HUES48 (cell line): ENCODE measurements at regions not wholly inside any gene's neighbourhood (a gene's known extent, or its start where the extent isn't known, plus 50 kb on each side); places are given as distances from the start of the nearest gene placed in this dataset.
"Not testable (repeated sequence)": the region's sequence is repeated elsewhere in the genome, so short reads cannot be mapped to it uniquely, and the experiment has no call there.

ENCODE experiments used
- H3K27ac ChIP-seq: one replicate; pipeline ENCODE4 v1.7.0; 2013; ENCODE audit warnings: low read depth, low read length, inconsistent platforms
- H3K27me3 ChIP-seq: 2 replicates; pipeline ENCODE4 v1.6.1; 2013; ENCODE audit warnings: mild to moderate bottlenecking, low read length; ENCODE audit not compliant: control insufficient read depth, insufficient read depth
- H3K36me3 ChIP-seq: 2 replicates; pipeline ENCODE4 v1.6.1; 2013; ENCODE audit warnings: low read length; ENCODE audit not compliant: control insufficient read depth, insufficient read depth
- H3K4me1 ChIP-seq: 2 replicates; pipeline ENCODE4 v1.6.1; 2013; ENCODE audit warnings: mild to moderate bottlenecking, low read length; ENCODE audit not compliant: control insufficient read depth, insufficient read depth
- H3K4me3 ChIP-seq: 2 replicates; pipeline ENCODE4 v1.5.1; 2013; ENCODE audit warnings: mild to moderate bottlenecking, low read depth, low read length
- H3K9ac ChIP-seq: 2 replicates; pipeline ENCODE4 v1.6.1; 2013; ENCODE audit warnings: mild to moderate bottlenecking, low read depth, low read length, moderate library complexity
- H3K9me3 ChIP-seq: 2 replicates; pipeline ENCODE4 v1.6.1; 2013; ENCODE audit warnings: low read length; ENCODE audit not compliant: control insufficient read depth, insufficient read depth

- Histone ChIP-seq H3K36me3 (no peaks in the 10 kb centered on the region), H3K27ac (no peak overlapping the region), H3K9ac (no peak overlapping the region), H3K4me3 (no peak overlapping the region), H3K9me3 (no peaks in the 10 kb centered on the region), H3K27me3 (no peaks in the 10 kb centered on the region), H3K4me1 (no peaks in the 10 kb centered on the region)
These were observed 918.4 kb downstream of the SORCS3 start for GRCh38 chr10:105559333-105560097.

GRCh38 chr10:105550453-105550852 lies 909.4 kb downstream of the SORCS3 start:
- H3K4me1 ChIP-seq, H3K4me3 ChIP-seq, H3K9me3 ChIP-seq, H3K27ac ChIP-seq, H3K36me3 ChIP-seq, H3K27me3 ChIP-seq, H3K9ac ChIP-seq: not testable (repeated sequence)

GRCh38 chr10:105549731-105550130 lies 908.6 kb downstream of the SORCS3 start:
- Histone ChIP-seq H3K9ac (no peak overlapping the region), H3K4me3 (no peak overlapping the region), H3K27ac (no peak overlapping the region), H3K4me1 (no peaks in the 10 kb centered on the region), H3K27me3 (no peaks in the 10 kb centered on the region), H3K36me3 (no peaks in the 10 kb centered on the region), H3K9me3 (0 out of 2 replicates have a peak, but pooled peaks cover 3% of the 10 kb centered on the region)

GRCh38 chr10:105545101-105545500 lies 904.0 kb downstream of the SORCS3 start:
- H3K27ac ChIP-seq = no peak overlapping the region
- H3K27me3 ChIP-seq = no peaks in the 10 kb centered on the region
- no peaks in the 10 kb centered on the region for H3K36me3 ChIP-seq
- H3K4me3 ChIP-seq = no peak overlapping the region
- H3K9me3 ChIP-seq = 0 out of 2 replicates have a peak, but pooled peaks cover 3% of the 10 kb centered on the region
- H3K4me1 ChIP-seq = peaks cover 4% of the 10 kb centered on the region; the same call in 1 of the 2 replicates
- no peak overlapping the region for H3K9ac ChIP-seq

- H3K27me3 ChIP-seq = no peaks in the 10 kb centered on the region
- no peaks in the 10 kb centered on the region for H3K9me3 ChIP-seq
- H3K4me3 ChIP-seq = no peak overlapping the region
- no peak overlapping the region for H3K9ac ChIP-seq
- H3K4me1 ChIP-seq = peaks cover 22% of the 10 kb centered on the region
- H3K36me3 ChIP-seq = no peaks in the 10 kb centered on the region
- H3K27ac ChIP-seq = no peak overlapping the region
These were observed 899.3 kb downstream of the SORCS3 start for GRCh38 chr10:105540381-105540780.

DNA sequence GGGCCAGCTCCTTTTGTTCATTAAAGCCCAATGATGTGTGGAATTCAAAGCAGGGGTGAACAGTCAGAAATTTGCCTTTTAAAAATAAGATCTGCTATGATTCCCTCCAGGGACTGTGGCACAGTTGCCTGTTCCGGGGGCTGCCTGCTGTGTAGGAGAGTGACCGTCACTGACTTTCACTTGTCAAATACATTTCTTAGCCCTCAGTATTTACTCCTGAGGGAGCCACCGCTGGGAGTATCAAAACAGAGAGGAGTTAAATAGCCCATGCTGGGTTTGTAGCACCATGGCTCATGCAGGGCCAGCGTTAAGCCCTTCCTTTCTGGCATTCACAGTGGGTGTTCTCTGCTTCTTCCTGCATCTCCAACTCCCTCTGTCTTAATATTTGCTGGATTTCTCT lies 897.8 kb downstream of the SORCS3 start:
- Histone ChIP-seq H3K27me3 (no peaks in the 10 kb centered on the region), H3K9me3 (no peaks in the 10 kb centered on the region), H3K4me3 (no peak overlapping the region), H3K27ac (peak overlapping the region; percentile 40), H3K9ac (no peak overlapping the region), H3K36me3 (no peaks in the 10 kb centered on the region), H3K4me1 (peaks cover 22% of the 10 kb centered on the region)

GRCh38 chr10:105535478-105535877 lies 894.4 kb downstream of the SORCS3 start:
- H3K9ac ChIP-seq = no peak overlapping the region
- peaks cover 18% of the 10 kb centered on the region for H3K4me1 ChIP-seq
- no peak overlapping the region for H3K27ac ChIP-seq
- H3K4me3 ChIP-seq = no peak overlapping the region
- H3K27me3 ChIP-seq = no peaks in the 10 kb centered on the region
- H3K9me3 ChIP-seq = peaks cover 3% of the 10 kb centered on the region; the same call in 1 of the 2 replicates
- no peaks in the 10 kb centered on the region for H3K36me3 ChIP-seq

DNA sequence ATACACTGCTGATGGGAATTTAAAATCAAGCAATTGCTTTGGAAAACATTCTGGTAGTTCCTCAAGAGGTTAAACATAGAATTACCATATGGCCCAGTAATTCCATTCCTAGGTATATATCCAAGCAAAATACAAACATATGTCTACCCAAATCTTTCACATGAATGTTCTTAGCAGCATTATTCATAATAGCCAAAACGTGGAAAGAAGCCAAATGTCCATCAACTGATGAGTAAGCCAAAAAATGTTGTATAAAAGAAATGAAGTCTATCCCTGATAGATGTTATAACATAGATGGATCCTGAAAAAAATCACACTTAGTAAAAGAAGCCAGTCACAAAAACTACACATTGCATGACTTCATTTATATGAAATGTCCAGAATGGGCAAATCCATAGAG lies 893.0 kb downstream of the SORCS3 start:
- Histone ChIP-seq H3K9ac (no peak overlapping the region), H3K27ac (no peak overlapping the region), H3K9me3 (peaks cover 3% of the 10 kb centered on the region; the same call in 1 of the 2 replicates), H3K4me3 (no peak overlapping the region), H3K4me1 (peaks cover 11% of the 10 kb centered on the region), H3K27me3 (no peaks in the 10 kb centered on the region), H3K36me3 (no peaks in the 10 kb centered on the region)

- Histone ChIP-seq H3K4me3 (no peak overlapping the region), H3K9ac (no peak overlapping the region), H3K36me3 (no peaks in the 10 kb centered on the region), H3K27ac (no peak overlapping the region), H3K4me1 (0 out of 2 replicates have a peak, but pooled peaks cover 3% of the 10 kb centered on the region), H3K27me3 (no peaks in the 10 kb centered on the region), H3K9me3 (no peaks in the 10 kb centered on the region)
These were observed 875.4 kb downstream of the SORCS3 start for GRCh38 chr10:105516511-105516910.

DNA sequence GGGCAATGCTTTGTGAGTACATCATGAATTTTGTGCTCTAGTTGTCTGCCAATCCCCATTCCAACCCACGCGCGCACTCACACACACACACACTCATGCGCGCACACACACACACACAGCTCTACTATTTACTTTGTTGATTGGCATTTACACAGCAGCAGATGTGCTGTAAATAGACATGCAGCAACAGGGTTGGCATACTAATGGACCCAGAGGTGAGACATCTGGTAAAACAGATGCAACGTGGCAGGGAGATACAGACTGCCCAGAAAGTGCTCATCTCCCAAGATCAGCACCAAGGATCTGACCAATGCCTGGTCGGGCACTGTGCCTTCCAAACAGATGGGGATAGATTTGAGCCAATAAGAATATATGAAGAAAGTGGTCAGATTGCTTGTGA lies 873.0 kb downstream of the SORCS3 start:
- Histone ChIP-seq H3K4me1 (0 out of 2 replicates have a peak, but pooled peaks cover 3% of the 10 kb centered on the region), H3K9me3 (no peaks in the 10 kb centered on the region), H3K36me3 (no peaks in the 10 kb centered on the region), H3K27me3 (no peaks in the 10 kb centered on the region), H3K9ac (no peak overlapping the region), H3K4me3 (no peak overlapping the region), H3K27ac (no peak overlapping the region)

- Histone ChIP-seq H3K4me3 (no peak overlapping the region), H3K4me1 (0 out of 2 replicates have a peak, but pooled peaks cover 3% of the 10 kb centered on the region), H3K27me3 (no peaks in the 10 kb centered on the region), H3K9ac (no peak overlapping the region), H3K27ac (no peak overlapping the region), H3K36me3 (no peaks in the 10 kb centered on the region), H3K9me3 (no peaks in the 10 kb centered on the region)
These were observed 868.4 kb downstream of the SORCS3 start for GRCh38 chr10:105509517-105509916.
